Thymus (tissue), 11 donors: ENCODE measurements at regions not wholly inside any gene's neighbourhood (a gene's known extent, or its start where the extent isn't known, plus 50 kb on each side); places are given as distances from the start of the nearest gene placed in this dataset.

Experiments
- DNase-seq, 9 donors: peaks; one replicate each; pipeline ENCODE4 v3.0.0-alpha.2; 2013; ENCODE audit warnings: low spot score in 9 of 9, low read depth in 6 of 9, missing footprints in 1 of 9
- H3K27ac ChIP-seq, 2 donors: one replicate each; pipeline ENCODE4 v1.5.1; 2013; ENCODE audit warnings: control low read depth in 1 of 2, low read depth in 1 of 2, low read length in 1 of 2, mild to moderate bottlenecking in 1 of 2, moderate library complexity in 1 of 2
- H3K27me3 ChIP-seq, 2 donors: one replicate each; pipeline ENCODE4 v1.5.1; 2013; ENCODE audit warnings: low read length in 1 of 2; ENCODE audit not compliant: control insufficient read depth in 2 of 2, insufficient read depth in 1 of 2
- H3K36me3 ChIP-seq, 2 donors: one replicate each; pipeline ENCODE4 v1.5.1; 2013; ENCODE audit warnings: low read length in 1 of 2, mild to moderate bottlenecking in 1 of 2, moderate library complexity in 1 of 2; ENCODE audit not compliant: control insufficient read depth in 2 of 2, insufficient read depth in 2 of 2
- H3K4me1 ChIP-seq, 2 donors: one replicate each; pipeline ENCODE4 v1.5.1; 2013; ENCODE audit warnings: low read length in 2 of 2; ENCODE audit not compliant: control insufficient read depth in 2 of 2, insufficient read depth in 2 of 2
- H3K4me3 ChIP-seq, 2 donors: one replicate each; pipeline ENCODE4 v1.5.1; 2013; ENCODE audit warnings: low read length in 2 of 2, control low read depth in 1 of 2, mild to moderate bottlenecking in 1 of 2
- H3K9me3 ChIP-seq, 2 donors: one replicate each; pipeline ENCODE4 v1.5.1; 2013; ENCODE audit warnings: low read length in 1 of 2, mild to moderate bottlenecking in 1 of 2; ENCODE audit not compliant: control insufficient read depth in 2 of 2, insufficient read depth in 1 of 2
- WGBS: extraction: QIAGEN DNeasy Blood & Tissue Kit; methylation state at CpG from one replicate; pipeline ENCODE4 v1.1.7; 2013; 5-methylcytosine and 5-hydroxymethylcytosine counted together
- donor health status: healthy.

DNA sequence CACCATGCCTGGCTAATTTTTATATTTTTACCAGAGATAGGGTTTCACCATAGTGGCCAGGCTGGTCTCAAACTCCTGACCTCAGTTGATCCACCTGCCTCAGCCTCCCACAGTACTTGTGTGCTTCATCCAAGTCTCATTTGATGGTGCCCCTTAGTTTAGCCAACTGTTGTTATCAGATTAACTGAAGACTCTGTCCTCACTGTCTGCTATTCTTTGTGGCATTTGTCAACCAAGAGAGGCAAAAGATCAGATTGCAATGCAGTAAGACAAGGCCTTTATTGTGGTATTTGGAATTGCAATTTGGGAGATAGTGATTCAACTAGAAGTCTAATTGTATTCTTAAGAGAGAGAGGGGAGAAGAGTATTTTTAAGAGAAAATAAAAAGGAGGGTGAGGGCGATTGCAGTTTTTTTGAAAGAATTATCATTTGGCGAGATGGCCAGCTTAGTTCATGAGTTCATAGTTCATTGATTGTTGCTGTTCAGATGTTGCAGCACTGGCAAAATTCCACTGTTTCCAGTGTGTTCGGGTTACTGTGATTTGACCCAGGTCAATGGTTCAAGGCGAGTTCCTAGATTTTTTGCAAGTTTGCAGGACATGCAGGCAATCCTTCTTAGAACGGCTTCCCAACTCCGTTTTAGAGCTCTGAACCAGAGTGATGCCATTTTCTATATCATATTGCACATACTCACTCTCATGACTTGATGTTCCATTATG lies 1156.9 kb downstream of the CDH9 start:
- Histone ChIP-seq H3K36me3 (no peaks in the 10 kb centered on the region), H3K27me3 (no peaks in the 10 kb centered on the region), H3K9me3 (peaks cover 0 to 4% of the 10 kb centered on the region in 2 donors), H3K4me1 (no peaks in the 10 kb centered on the region), H3K4me3 (no peak overlapping the region), H3K27ac (no peak overlapping the region)
- 93% methylated on average over 6 of the region's 6 CpGs for WGBS
- no peak for DNase-seq

- H3K36me3 ChIP-seq, result no peaks in the 10 kb centered on the region
- no peaks in the 10 kb centered on the region for H3K4me1 ChIP-seq
- peaks cover 0 to 5% of the 10 kb centered on the region in 2 donors for H3K9me3 ChIP-seq
- H3K27ac ChIP-seq, result no peak overlapping the region
- DNase-seq, result no peak
- H3K27me3 ChIP-seq, result no peaks in the 10 kb centered on the region
- WGBS, result 87% methylated on average over 3 of the region's 3 CpGs
- no peak overlapping the region for H3K4me3 ChIP-seq
These were observed 1174.6 kb downstream of the CDH9 start for GRCh38 chr5:25863811-25864210.

- peaks cover 0 to 5% of the 10 kb centered on the region in 2 donors for H3K9me3 ChIP-seq
- 90% methylated on average over 2 of the region's 2 CpGs for WGBS
These were observed 1176.1 kb downstream of the CDH9 start for GRCh38 chr5:25862276-25862675.

GRCh38 chr5:25858019-25858418 lies 1180.4 kb downstream of the CDH9 start:
- WGBS, result 62% methylated on average over 6 of the region's 6 CpGs
- Histone ChIP-seq H3K9me3 (peaks cover 0 to 5% of the 10 kb centered on the region in 2 donors), H3K27ac (no peak overlapping the region), H3K36me3 (no peaks in the 10 kb centered on the region), H3K4me1 (no peaks in the 10 kb centered on the region), H3K4me3 (no peak overlapping the region), H3K27me3 (no peaks in the 10 kb centered on the region)
- no peak for DNase-seq

More at GRCh38 chr5:25862276-25862675, 1176.1 kb downstream of the CDH9 start:
- no peaks in the 10 kb centered on the region for H3K36me3 ChIP-seq
- H3K4me3 ChIP-seq, result no peak overlapping the region
- no peaks in the 10 kb centered on the region for H3K4me1 ChIP-seq
- H3K27ac ChIP-seq, result no peak overlapping the region
- DNase-seq, result no peak
- H3K27me3 ChIP-seq, result no peaks in the 10 kb centered on the region

DNA sequence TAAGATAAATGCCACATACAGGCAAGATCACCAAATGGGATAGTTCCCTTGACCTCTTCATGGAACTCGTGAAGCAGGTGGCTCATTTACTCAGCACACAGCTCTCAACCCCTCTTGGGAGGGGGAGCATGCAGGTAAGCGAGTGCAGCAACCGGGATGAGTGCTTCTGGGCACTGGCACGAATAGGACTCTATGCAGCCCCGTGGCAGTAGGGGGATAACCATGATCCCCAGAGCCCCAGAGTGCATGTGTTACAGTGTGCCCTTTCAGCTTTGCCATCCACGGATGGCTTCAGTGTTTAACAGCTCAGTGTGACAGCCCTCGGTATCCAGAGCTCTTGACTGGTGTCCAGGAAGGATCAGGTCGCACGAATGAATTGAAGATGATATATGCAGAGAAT lies 1187.1 kb downstream of the CDH9 start:
- Histone ChIP-seq H3K27ac (no peak overlapping the region), H3K4me3 (no peak overlapping the region), H3K4me1 (no peaks in the 10 kb centered on the region), H3K27me3 (no peaks in the 10 kb centered on the region), H3K9me3 (no peaks in the 10 kb centered on the region), H3K36me3 (no peaks in the 10 kb centered on the region)
- no peak for DNase-seq
- 84% methylated on average over 9 of the region's 9 CpGs for WGBS

DNA sequence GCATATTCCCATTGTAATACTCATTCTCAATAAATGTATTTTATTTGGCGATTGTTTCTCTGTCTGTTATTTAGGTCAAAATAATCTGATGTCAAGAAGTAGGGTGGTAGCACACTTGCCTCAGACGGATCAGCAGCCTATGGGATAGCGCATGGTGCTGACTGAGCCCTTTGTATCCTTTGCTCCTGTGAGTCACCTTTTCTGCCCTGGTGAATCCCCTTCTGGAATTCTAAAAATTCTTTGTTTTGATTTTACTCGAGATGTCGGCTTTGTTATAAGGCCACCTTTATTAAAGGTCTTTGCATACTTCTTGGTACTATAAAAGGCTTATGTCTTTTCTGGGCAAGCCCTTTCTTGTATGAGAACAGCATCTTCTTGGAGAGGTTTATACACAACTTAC lies 1187.8 kb downstream of the CDH9 start:
- Histone ChIP-seq H3K4me3 (no peak overlapping the region), H3K27me3 (no peaks in the 10 kb centered on the region), H3K4me1 (no peaks in the 10 kb centered on the region), H3K27ac (no peak overlapping the region), H3K36me3 (no peaks in the 10 kb centered on the region), H3K9me3 (no peaks in the 10 kb centered on the region)
- WGBS, result 75% methylated on average over 5 of the region's 5 CpGs
- no peak for DNase-seq

DNA sequence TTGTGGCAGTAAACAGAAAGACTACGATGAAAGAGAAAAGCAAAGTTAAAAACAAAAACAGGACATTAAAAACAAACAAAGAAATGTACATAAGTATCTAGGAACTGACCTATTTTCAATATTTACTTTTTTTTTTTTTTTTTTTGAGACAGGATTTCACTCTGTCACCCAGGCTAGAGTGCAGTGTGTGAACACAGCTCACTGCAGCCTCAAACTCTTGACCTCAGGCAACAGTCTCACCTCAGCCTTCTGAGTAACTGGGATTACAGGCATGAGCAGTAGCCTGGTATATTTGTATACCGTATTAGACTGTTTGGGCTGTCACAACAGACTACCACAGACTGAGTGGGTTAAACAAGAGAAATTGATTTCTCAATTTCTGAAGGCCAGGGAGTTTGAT lies 1189.1 kb downstream of the CDH9 start:
- Histone ChIP-seq H3K36me3 (no peaks in the 10 kb centered on the region), H3K9me3 (no peaks in the 10 kb centered on the region), H3K4me1 (no peaks in the 10 kb centered on the region), H3K27me3 (no peaks in the 10 kb centered on the region), H3K4me3 (no peak overlapping the region), H3K27ac (no peak overlapping the region)
- WGBS, result 93% methylated on average over 2 of the region's 2 CpGs
- no peak for DNase-seq

DNA sequence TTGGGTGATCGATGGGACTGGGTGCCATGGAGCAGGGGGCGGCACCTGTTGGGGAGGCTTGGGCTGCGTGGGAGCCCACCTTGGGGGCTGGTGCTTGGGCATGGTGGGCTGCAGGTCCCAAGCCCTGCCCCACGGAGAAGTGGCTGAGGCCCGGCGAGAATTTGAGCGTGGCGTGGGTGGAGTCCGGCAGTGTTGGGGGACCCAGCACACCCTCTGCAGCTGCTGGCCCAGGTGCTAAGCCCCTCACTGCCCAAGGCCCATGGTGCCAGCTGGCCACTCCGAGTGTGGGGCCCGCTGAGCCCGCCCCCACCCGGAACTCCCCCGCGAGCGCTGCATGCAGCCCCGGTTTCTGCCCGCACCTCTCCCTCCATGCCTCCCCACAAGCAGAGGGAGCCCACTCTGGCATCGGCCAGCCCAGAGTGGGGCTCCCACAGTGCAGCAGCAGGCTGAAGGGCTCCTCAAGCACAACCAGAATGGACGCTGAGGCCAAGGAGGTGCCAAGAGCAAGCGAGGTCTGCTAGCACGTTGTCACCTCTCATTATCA lies 1178.6 kb upstream of the CDH10 start:
- DNase-seq, result no peak
- no peak overlapping the region for H3K27ac ChIP-seq
- no peak overlapping the region for H3K4me3 ChIP-seq
- H3K36me3 ChIP-seq, result no peaks in the 10 kb centered on the region
- H3K4me1 ChIP-seq, result no peaks in the 10 kb centered on the region
- H3K9me3 ChIP-seq, result peaks cover 0 to 15% of the 10 kb centered on the region in 2 donors
- 94% methylated on average over 22 of the region's 22 CpGs for WGBS
- H3K27me3 ChIP-seq, result no peaks in the 10 kb centered on the region
